ENCODE measurements at regions not wholly inside any gene's neighbourhood (a gene's known extent, or its start where the extent isn't known, plus 50 kb on each side); places are given as distances from the start of the nearest gene placed in this dataset.

GRCh38 chr11:29249713-29250112 is 767.1 kb downstream of the KCNA4 start:
- Histone ChIP-seq H3K27me3 (ENCODE audit: insufficient read depth in 3 of 3, low read length in 2 of 3) (no peaks in the 10 kb centered on the region), H3K9me3 (no peaks in the 10 kb centered on the region), H3K27ac (no peak overlapping the region), H3K36me3 (ENCODE audit: insufficient read depth in 1 of 2, low read depth in 1 of 2) (no peaks in the 10 kb centered on the region), H3K4me3 (no peak overlapping the region), H3K4me1 (no peaks in the 10 kb centered on the region)
- intact Hi-C loops (cut with DNase I) = no loop called here
- DNase-seq (no peak), ATAC-seq (no peak)
- WGBS, 3 donors = 77 to 78% (median 78%) methylated on average over 2 of the region's 2 CpGs
- TF ChIP-seq CTCF (IDR thresholded peaks at IDR 0.05) = no peak

- Histone ChIP-seq H3K27ac (no peak overlapping the region), H3K4me1 (no peaks in the 10 kb centered on the region), H3K4me3 (no peak overlapping the region), H3K9me3 (no peaks in the 10 kb centered on the region), H3K36me3 (ENCODE audit: insufficient read depth in 1 of 2, low read depth in 1 of 2) (no peaks in the 10 kb centered on the region), H3K27me3 (ENCODE audit: insufficient read depth in 3 of 3, low read length in 2 of 3) (no peaks in the 10 kb centered on the region)
- no peak for DNase-seq
- intact Hi-C loops (cut with DNase I) = no loop called here
- TF ChIP-seq CTCF (IDR thresholded peaks at IDR 0.05) = no peak
- no peak for ATAC-seq
These were observed 772.5 kb downstream of the KCNA4 start for GRCh38 chr11:29244355-29244754.

GRCh38 chr11:29243616-29244015 is 773.2 kb downstream of the KCNA4 start:
- Histone ChIP-seq H3K27ac (no peak overlapping the region), H3K4me1 (no peaks in the 10 kb centered on the region), H3K36me3 (ENCODE audit: insufficient read depth in 1 of 2, low read depth in 1 of 2) (no peaks in the 10 kb centered on the region), H3K9me3 (no peaks in the 10 kb centered on the region), H3K27me3 (ENCODE audit: insufficient read depth in 3 of 3, low read length in 2 of 3) (no peaks in the 10 kb centered on the region), H3K4me3 (no peak overlapping the region)
- DNase-seq (no peak), ATAC-seq (no peak)
- 81 to 87% (median 81%) methylated on average over 3 of the region's 3 CpGs for WGBS, 3 donors
- TF ChIP-seq CTCF (IDR thresholded peaks at IDR 0.05) = no peak
- intact Hi-C loops (cut with DNase I) = no loop called here

DNA sequence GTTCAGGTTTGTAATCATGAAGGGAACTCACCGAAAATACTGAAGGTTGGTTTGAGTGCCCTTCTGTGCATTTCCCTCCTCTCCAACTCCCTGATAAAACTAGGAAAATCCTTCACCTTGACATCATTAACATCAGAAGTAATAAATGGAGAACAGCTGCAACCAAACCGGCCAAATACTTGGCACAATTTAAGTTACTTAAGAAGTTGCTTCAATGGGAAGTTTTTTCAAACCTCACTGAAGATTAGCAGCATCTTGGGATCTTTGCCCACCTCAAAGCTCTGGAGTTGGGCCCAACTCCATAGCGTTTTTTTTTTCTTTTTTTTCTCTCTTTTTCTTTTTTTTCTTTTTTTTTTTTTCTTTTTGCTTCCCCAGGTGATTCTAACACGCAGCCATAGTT is 784.8 kb downstream of the KCNA4 start:
- no peak for TF ChIP-seq CTCF (IDR thresholded peaks at IDR 0.05)
- Histone ChIP-seq H3K27ac (no peak overlapping the region), H3K4me1 (no peaks in the 10 kb centered on the region), H3K27me3 (ENCODE audit: insufficient read depth in 3 of 3, low read length in 2 of 3) (no peaks in the 10 kb centered on the region), H3K9me3 (no peaks in the 10 kb centered on the region), H3K4me3 (no peak overlapping the region), H3K36me3 (ENCODE audit: insufficient read depth in 1 of 2, low read depth in 1 of 2) (no peaks in the 10 kb centered on the region)
- intact Hi-C loops (cut with DNase I) = no loop called here
- ATAC-seq (no peak), DNase-seq (no peak)
- 39 to 48% (median 40%) methylated on average over 4 of the region's 4 CpGs for WGBS, 3 donors

DNA sequence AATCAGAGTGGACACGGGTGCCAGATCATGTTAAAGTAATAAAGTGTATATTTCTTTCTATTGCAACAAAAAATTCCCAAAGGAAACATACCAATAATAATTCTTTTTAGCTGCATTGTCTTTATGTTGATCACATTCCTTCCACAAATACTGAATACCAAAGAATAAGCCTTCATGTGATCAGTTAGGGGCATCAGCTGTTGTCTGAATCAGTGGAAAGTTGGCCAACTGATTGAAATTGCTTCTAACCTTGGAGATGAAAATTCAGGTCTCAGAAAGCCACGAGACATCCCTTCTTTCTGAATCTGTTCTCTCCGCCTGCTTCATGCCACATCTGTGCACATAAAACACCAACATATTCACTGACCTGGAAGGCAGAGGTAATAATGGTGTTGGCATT is 785.2 kb downstream of the KCNA4 start:
- Histone ChIP-seq H3K4me3 (no peak overlapping the region), H3K27me3 (ENCODE audit: insufficient read depth in 3 of 3, low read length in 2 of 3) (no peaks in the 10 kb centered on the region), H3K27ac (no peak overlapping the region), H3K4me1 (no peaks in the 10 kb centered on the region), H3K36me3 (ENCODE audit: insufficient read depth in 1 of 2, low read depth in 1 of 2) (no peaks in the 10 kb centered on the region), H3K9me3 (no peaks in the 10 kb centered on the region)
- ATAC-seq (no peak), DNase-seq (no peak)
- no peak for TF ChIP-seq CTCF (IDR thresholded peaks at IDR 0.05)
- WGBS, 3 donors = 64 to 69% (median 64%) methylated on average over 3 of the region's 3 CpGs
- intact Hi-C loops (cut with DNase I) = no loop called here

All from psoas muscle (tissue), 7 donors.